ENCODE measurements at regions not wholly inside any gene's neighbourhood (a gene's known extent, or its start where the extent isn't known, plus 50 kb on each side); places are given as distances from the start of the nearest gene placed in this dataset.

DNA sequence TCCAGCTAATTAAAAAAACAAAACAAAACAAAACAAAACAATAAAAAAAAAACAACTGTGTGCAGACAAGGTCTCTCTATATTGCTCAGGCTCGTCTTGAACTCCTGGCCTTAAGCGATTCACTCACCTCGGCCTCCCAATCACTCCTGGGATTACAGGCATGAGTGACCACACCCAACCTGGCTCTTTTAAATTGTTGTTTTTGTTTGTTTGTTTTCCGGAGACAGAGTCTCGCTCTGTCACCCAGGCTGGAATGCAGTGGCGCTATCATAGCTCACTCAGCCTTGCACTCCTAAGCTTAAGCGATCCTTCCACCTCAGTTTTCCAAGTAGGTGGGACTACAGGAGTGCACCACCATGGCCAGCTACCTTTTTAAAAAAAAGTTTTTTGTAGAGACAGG, 201.6 kb downstream of the EN1 start:
- no peak for TF ChIP-seq POLR2A (IDR thresholded peaks at IDR 0.05)
- TF ChIP-seq, protein P1, sequence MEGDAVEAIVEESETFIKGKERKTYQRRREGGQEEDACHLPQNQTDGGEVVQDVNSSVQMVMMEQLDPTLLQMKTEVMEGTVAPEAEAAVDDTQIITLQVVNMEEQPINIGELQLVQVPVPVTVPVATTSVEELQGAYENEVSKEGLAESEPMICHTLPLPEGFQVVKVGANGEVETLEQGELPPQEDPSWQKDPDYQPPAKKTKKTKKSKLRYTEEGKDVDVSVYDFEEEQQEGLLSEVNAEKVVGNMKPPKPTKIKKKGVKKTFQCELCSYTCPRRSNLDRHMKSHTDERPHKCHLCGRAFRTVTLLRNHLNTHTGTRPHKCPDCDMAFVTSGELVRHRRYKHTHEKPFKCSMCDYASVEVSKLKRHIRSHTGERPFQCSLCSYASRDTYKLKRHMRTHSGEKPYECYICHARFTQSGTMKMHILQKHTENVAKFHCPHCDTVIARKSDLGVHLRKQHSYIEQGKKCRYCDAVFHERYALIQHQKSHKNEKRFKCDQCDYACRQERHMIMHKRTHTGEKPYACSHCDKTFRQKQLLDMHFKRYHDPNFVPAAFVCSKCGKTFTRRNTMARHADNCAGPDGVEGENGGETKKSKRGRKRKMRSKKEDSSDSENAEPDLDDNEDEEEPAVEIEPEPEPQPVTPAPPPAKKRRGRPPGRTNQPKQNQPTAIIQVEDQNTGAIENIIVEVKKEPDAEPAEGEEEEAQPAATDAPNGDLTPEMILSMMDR (IDR thresholded peaks at IDR 0.05 in 4 of 5, conservative IDR thresholded peaks at IDR 0.05 in 1 of 5), result no peak
